Glutamatergic neuron (in vitro differentiated cells): ENCODE measurements at regions not wholly inside any gene's neighbourhood (a gene's known extent, or its start where the extent isn't known, plus 50 kb on each side); places are given as distances from the start of the nearest gene placed in this dataset.

Source experiments
- DNase-seq: peaks from one replicate; pipeline ENCODE4 v3.0.0; 2022
- H3K27ac Mint-ChIP-seq: one replicate; pipeline ENCODE4 v1.8.0; 2020; ENCODE audit warnings: mild to moderate bottlenecking, mixed read lengths, inconsistent platforms; ENCODE audit not compliant: unreplicated experiment
- H3K27me3 Mint-ChIP-seq: one replicate; pipeline ENCODE4 v1.8.0; 2020; ENCODE audit warnings: mild to moderate bottlenecking, moderate library complexity, mixed read lengths, inconsistent platforms; ENCODE audit not compliant: unreplicated experiment
- H3K36me3 Mint-ChIP-seq: one replicate; pipeline ENCODE4 v1.8.0; 2020; ENCODE audit warnings: mild to moderate bottlenecking, mixed read lengths, inconsistent platforms; ENCODE audit not compliant: unreplicated experiment
- H3K4me1 Mint-ChIP-seq: one replicate; pipeline ENCODE4 v1.8.0; 2020; ENCODE audit warnings: mild to moderate bottlenecking, low read depth, mixed read lengths, inconsistent platforms; ENCODE audit not compliant: unreplicated experiment
- H3K4me3 Mint-ChIP-seq: one replicate; pipeline ENCODE4 v1.8.0; 2020; ENCODE audit warnings: mild to moderate bottlenecking, mixed read lengths, inconsistent platforms; ENCODE audit not compliant: unreplicated experiment
- H3K9me3 Mint-ChIP-seq: one replicate; pipeline ENCODE4 v1.8.0; 2020; ENCODE audit warnings: mild to moderate bottlenecking, moderate library complexity, mixed read lengths, inconsistent platforms; ENCODE audit not compliant: unreplicated experiment
- TF ChIP-seq, protein P1 (sequence below): fragments of 200-600 bp; sonication (generic); IDR thresholded peaks from one replicate; pipeline ENCODE4 v1.5.0; 2021; ENCODE audit not compliant: partially characterized antibody, unreplicated experiment

- DNase-seq, result no peak
- H3K9me3 Mint-ChIP-seq, result peaks cover 2% of the 10 kb centered on the region
- no peak overlapping the region for H3K27ac Mint-ChIP-seq
Measured at GRCh38 chr14:50011242-50011641, 105.1 kb downstream of the VCPKMT start.

GRCh38 chr14:50012644-50013043, 103.7 kb downstream of the VCPKMT start:
- DNase-seq, result no peak
- TF ChIP-seq, protein P1, sequence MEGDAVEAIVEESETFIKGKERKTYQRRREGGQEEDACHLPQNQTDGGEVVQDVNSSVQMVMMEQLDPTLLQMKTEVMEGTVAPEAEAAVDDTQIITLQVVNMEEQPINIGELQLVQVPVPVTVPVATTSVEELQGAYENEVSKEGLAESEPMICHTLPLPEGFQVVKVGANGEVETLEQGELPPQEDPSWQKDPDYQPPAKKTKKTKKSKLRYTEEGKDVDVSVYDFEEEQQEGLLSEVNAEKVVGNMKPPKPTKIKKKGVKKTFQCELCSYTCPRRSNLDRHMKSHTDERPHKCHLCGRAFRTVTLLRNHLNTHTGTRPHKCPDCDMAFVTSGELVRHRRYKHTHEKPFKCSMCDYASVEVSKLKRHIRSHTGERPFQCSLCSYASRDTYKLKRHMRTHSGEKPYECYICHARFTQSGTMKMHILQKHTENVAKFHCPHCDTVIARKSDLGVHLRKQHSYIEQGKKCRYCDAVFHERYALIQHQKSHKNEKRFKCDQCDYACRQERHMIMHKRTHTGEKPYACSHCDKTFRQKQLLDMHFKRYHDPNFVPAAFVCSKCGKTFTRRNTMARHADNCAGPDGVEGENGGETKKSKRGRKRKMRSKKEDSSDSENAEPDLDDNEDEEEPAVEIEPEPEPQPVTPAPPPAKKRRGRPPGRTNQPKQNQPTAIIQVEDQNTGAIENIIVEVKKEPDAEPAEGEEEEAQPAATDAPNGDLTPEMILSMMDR, result no peak
- Mint-ChIP-seq H3K9me3 (peaks cover 2% of the 10 kb centered on the region), H3K27ac (no peak overlapping the region), H3K4me1 (no peaks in the 10 kb centered on the region), H3K27me3 (peaks cover 3% of the 10 kb centered on the region), H3K4me3 (no peak overlapping the region), H3K36me3 (no peaks in the 10 kb centered on the region)

More at GRCh38 chr14:50011242-50011641, 105.1 kb downstream of the VCPKMT start:
- TF ChIP-seq, protein P1, result no peak
- Mint-ChIP-seq H3K27me3 (peaks cover 3% of the 10 kb centered on the region), H3K36me3 (no peaks in the 10 kb centered on the region), H3K4me1 (peaks cover 1% of the 10 kb centered on the region), H3K4me3 (no peak overlapping the region)

- no peak overlapping the region for H3K4me3 Mint-ChIP-seq
- H3K27me3 Mint-ChIP-seq, result peaks cover 3% of the 10 kb centered on the region
- TF ChIP-seq, protein P1, result no peak
- H3K4me1 Mint-ChIP-seq, result no peaks in the 10 kb centered on the region
- no peaks in the 10 kb centered on the region for H3K36me3 Mint-ChIP-seq
- peaks cover 2% of the 10 kb centered on the region for H3K9me3 Mint-ChIP-seq
- no peak for DNase-seq
- no peak overlapping the region for H3K27ac Mint-ChIP-seq
Measured at GRCh38 chr14:50013198-50013918, 103.0 kb downstream of the VCPKMT start.

DNA sequence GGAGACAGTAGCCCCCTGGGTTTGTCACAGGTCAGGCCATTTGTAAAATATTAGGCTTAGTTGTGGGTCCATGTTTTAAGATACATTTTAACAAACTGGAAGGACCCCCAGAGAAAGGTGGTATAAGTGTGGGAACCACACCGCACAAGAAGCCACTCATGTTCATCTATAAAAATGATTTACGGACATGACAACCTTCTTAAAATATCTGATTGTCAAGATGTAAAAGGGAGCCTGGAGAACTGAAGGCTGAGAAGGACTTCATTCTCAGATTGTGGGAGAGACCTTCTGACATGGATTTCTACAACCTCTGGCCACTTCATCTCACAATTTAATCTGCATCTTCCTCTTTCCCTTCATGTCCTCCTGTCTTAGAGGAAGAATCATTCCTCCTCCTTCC, 102.4 kb downstream of the VCPKMT start:
- no peak overlapping the region for H3K4me3 Mint-ChIP-seq
- H3K36me3 Mint-ChIP-seq, result no peaks in the 10 kb centered on the region
- DNase-seq, result no peak
- peaks cover 2% of the 10 kb centered on the region for H3K9me3 Mint-ChIP-seq
- H3K4me1 Mint-ChIP-seq, result no peaks in the 10 kb centered on the region
- H3K27me3 Mint-ChIP-seq, result peaks cover 3% of the 10 kb centered on the region
- no peak overlapping the region for H3K27ac Mint-ChIP-seq
- TF ChIP-seq, protein P1, result no peak

GRCh38 chr14:50014809-50015430, 101.5 kb downstream of the VCPKMT start:
- no peaks in the 10 kb centered on the region for H3K4me1 Mint-ChIP-seq
- peaks cover 4% of the 10 kb centered on the region for H3K9me3 Mint-ChIP-seq
- H3K27me3 Mint-ChIP-seq, result peaks cover 4% of the 10 kb centered on the region
- TF ChIP-seq, protein P1, result no peak
- DNase-seq, result no peak
- H3K36me3 Mint-ChIP-seq, result no peaks in the 10 kb centered on the region
- H3K27ac Mint-ChIP-seq, result no peak overlapping the region
- no peak overlapping the region for H3K4me3 Mint-ChIP-seq
